ENCODE measurements at regions not wholly inside any gene's neighbourhood (a gene's known extent, or its start where the extent isn't known, plus 50 kb on each side); places are given as distances from the start of the nearest gene placed in this dataset.

DNA sequence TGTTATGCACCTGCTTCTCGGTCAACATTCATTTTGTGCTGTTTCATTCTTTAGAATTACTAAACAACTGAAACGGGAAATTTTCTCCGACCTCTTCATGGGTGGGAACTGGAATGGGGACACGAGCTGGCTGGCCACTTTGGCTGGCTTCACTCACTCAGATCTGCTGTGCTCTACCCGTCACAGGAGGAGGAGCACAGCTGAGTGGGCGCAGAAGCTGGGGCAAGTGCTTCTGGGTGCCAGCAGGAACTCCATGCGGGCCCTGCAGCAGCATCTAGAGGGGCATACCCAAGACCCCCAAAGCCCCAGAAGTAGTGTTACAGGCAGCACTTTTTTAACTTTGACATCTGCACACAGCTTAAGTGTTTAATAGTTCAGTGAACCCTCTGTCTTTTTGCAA is 109.6 kb downstream of the TMEM144 start:
- dilution Hi-C loops (cut with MboI; ENCODE audit: extremely low pct_ligation_motif_present, low sequenced_read_pairs): no loop called here

DNA sequence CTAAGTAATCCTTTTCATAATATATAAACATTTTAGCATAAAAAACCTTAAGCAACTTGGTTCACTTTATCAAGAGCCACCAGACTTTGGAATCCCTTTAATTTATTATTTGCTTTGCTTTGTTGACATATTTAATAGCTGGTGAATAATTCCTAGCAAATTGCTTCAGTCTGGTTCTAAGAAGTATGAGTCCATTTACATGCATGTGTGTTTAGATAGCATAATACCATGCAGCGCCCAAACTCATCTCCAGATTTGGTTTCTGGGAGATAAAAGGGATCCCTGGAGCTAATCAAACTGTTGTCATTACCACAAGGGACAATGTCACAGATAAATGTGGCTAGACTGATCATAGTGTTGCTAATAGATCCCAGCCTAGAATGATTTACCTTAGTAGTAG is 111.8 kb downstream of the TMEM144 start:
- Histone ChIP-seq H3K27ac (ENCODE audit: control insufficient read depth, insufficient read depth, low read length) (no peak overlapping the region), H3K9ac (ENCODE audit: control insufficient read depth, extremely low read depth, insufficient read depth, low read length) (no peak overlapping the region), H3K27me3 (ENCODE audit: control insufficient read depth, extremely low read depth, insufficient read depth, low read length) (no peaks in the 10 kb centered on the region), H3K4me1 (ENCODE audit: control insufficient read depth, extremely low read depth, insufficient read depth, low read length) (no peaks in the 10 kb centered on the region), H3K4me2 (ENCODE audit: control insufficient read depth, extremely low read depth, insufficient read depth, low read depth, low read length) (no peak overlapping the region), H3K79me2 (ENCODE audit: control insufficient read depth, insufficient read depth, low read length) (no peaks in the 10 kb centered on the region), H3K36me3 (ENCODE audit: control insufficient read depth in 2 of 2, extremely low read depth in 1 of 2, insufficient read depth in 2 of 2, low read length in 2 of 2) (no peaks in the 10 kb centered on the region), H4K20me1 (ENCODE audit: control insufficient read depth, extremely low read depth, insufficient read depth, low read length) (no peaks in the 10 kb centered on the region), H3K4me3 (ENCODE audit: control insufficient read depth in 2 of 3, extremely low read depth in 1 of 3, insufficient read depth in 2 of 3, low read depth in 1 of 3, low read length in 3 of 3) (no peak overlapping the region), H3K9me3 (ENCODE audit: control insufficient read depth, low read depth, low read length) (no peaks in the 10 kb centered on the region), H3K9me1 (ENCODE audit: control insufficient read depth, extremely low read depth, insufficient read depth, low read length) (no peaks in the 10 kb centered on the region), H2AFZ (ENCODE audit: control insufficient read depth, low read length) (no peak overlapping the region)
- FAIRE-seq: no peak
- DNase-seq (ENCODE audit: low read depth, low spot score): no peak
- TF ChIP-seq, protein P1, sequence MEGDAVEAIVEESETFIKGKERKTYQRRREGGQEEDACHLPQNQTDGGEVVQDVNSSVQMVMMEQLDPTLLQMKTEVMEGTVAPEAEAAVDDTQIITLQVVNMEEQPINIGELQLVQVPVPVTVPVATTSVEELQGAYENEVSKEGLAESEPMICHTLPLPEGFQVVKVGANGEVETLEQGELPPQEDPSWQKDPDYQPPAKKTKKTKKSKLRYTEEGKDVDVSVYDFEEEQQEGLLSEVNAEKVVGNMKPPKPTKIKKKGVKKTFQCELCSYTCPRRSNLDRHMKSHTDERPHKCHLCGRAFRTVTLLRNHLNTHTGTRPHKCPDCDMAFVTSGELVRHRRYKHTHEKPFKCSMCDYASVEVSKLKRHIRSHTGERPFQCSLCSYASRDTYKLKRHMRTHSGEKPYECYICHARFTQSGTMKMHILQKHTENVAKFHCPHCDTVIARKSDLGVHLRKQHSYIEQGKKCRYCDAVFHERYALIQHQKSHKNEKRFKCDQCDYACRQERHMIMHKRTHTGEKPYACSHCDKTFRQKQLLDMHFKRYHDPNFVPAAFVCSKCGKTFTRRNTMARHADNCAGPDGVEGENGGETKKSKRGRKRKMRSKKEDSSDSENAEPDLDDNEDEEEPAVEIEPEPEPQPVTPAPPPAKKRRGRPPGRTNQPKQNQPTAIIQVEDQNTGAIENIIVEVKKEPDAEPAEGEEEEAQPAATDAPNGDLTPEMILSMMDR (optimal IDR thresholded peaks at IDR 0.05 in 1 of 3, IDR thresholded peaks at IDR 0.05 in 1 of 3, conservative IDR thresholded peaks at IDR 0.05 in 1 of 3; ENCODE audit: extremely low read depth in 1 of 3, insufficient read depth in 2 of 3, low read length in 3 of 3): no peak
- no peak for TF ChIP-seq EZH2 (IDR thresholded peaks at IDR 0.05; ENCODE audit: low read length)
- dilution Hi-C loops (cut with MboI; ENCODE audit: extremely low pct_ligation_motif_present, low sequenced_read_pairs): no loop called here

More for the DNA sequence above, 109.6 kb downstream of the TMEM144 start:
- Histone ChIP-seq H3K4me1 (ENCODE audit: control insufficient read depth, extremely low read depth, insufficient read depth, low read length) (peaks cover 5% of the 10 kb centered on the region), H3K27ac (ENCODE audit: control insufficient read depth, insufficient read depth, low read length) (no peak overlapping the region), H3K9ac (ENCODE audit: control insufficient read depth, extremely low read depth, insufficient read depth, low read length) (no peak overlapping the region), H3K79me2 (ENCODE audit: control insufficient read depth, insufficient read depth, low read length) (no peaks in the 10 kb centered on the region), H3K36me3 (ENCODE audit: control insufficient read depth in 2 of 2, extremely low read depth in 1 of 2, insufficient read depth in 2 of 2, low read length in 2 of 2) (no peaks in the 10 kb centered on the region), H3K9me1 (ENCODE audit: control insufficient read depth, extremely low read depth, insufficient read depth, low read length) (no peaks in the 10 kb centered on the region), H3K27me3 (ENCODE audit: control insufficient read depth, extremely low read depth, insufficient read depth, low read length) (no peaks in the 10 kb centered on the region), H3K4me3 (ENCODE audit: control insufficient read depth in 2 of 3, extremely low read depth in 1 of 3, insufficient read depth in 2 of 3, low read depth in 1 of 3, low read length in 3 of 3) (no peak overlapping the region), H3K9me3 (ENCODE audit: control insufficient read depth, low read depth, low read length) (no peaks in the 10 kb centered on the region), H4K20me1 (ENCODE audit: control insufficient read depth, extremely low read depth, insufficient read depth, low read length) (no peaks in the 10 kb centered on the region), H3K4me2 (ENCODE audit: control insufficient read depth, extremely low read depth, insufficient read depth, low read depth, low read length) (no peak overlapping the region), H2AFZ (ENCODE audit: control insufficient read depth, low read length) (no peak overlapping the region)
- DNase-seq (ENCODE audit: low read depth, low spot score) (no peak), FAIRE-seq (no peak)
- no peak for TF ChIP-seq EZH2 (IDR thresholded peaks at IDR 0.05; ENCODE audit: low read length)
- TF ChIP-seq, protein P1 (optimal IDR thresholded peaks at IDR 0.05 in 1 of 3, IDR thresholded peaks at IDR 0.05 in 1 of 3, conservative IDR thresholded peaks at IDR 0.05 in 1 of 3; ENCODE audit: extremely low read depth in 1 of 3, insufficient read depth in 2 of 3, low read length in 3 of 3): no peak
